ENCODE measurements at regions not wholly inside any gene's neighbourhood (a gene's known extent, or its start where the extent isn't known, plus 50 kb on each side); places are given as distances from the start of the nearest gene placed in this dataset.

- DNase-seq: no peak
These were observed 50.2 kb upstream of the ALDH1A3 start for GRCh38 chr15:100829457-100829856.
